T-helper 2 cell treated with Interferon-gamma antibody and Interleukin-4, amounts not matched to agents 5 μg/mL and 100 μg/mL, for 36 hours (primary cell): ENCODE measurements at regions not wholly inside any gene's neighbourhood (a gene's known extent, or its start where the extent isn't known, plus 50 kb on each side); places are given as distances from the start of the nearest gene placed in this dataset.

Source experiments
- DNase-seq: peaks from one replicate; pipeline ENCODE4 v3.0.0; 2021; ENCODE audit warnings: low spot score
- H3K27ac Mint-ChIP-seq: one replicate; pipeline ENCODE4 v1.8.0; 2021; ENCODE audit warnings: mild to moderate bottlenecking, mixed read lengths
- H3K27me3 Mint-ChIP-seq: one replicate; pipeline ENCODE4 v1.8.0; 2021; ENCODE audit warnings: low read depth, mixed read lengths
- H3K36me3 Mint-ChIP-seq: one replicate; pipeline ENCODE4 v1.8.0; 2021; ENCODE audit warnings: low read depth, mixed read lengths
- H3K4me1 Mint-ChIP-seq: one replicate; pipeline ENCODE4 v1.8.0; 2021; ENCODE audit warnings: low read depth, mixed read lengths
- H3K4me3 Mint-ChIP-seq: one replicate; pipeline ENCODE4 v1.8.0; 2022; ENCODE audit warnings: mild to moderate bottlenecking, moderate library complexity, mixed read lengths
- H3K9me3 Mint-ChIP-seq: one replicate; pipeline ENCODE4 v1.8.0; 2021; ENCODE audit warnings: mixed read lengths

DNA sequence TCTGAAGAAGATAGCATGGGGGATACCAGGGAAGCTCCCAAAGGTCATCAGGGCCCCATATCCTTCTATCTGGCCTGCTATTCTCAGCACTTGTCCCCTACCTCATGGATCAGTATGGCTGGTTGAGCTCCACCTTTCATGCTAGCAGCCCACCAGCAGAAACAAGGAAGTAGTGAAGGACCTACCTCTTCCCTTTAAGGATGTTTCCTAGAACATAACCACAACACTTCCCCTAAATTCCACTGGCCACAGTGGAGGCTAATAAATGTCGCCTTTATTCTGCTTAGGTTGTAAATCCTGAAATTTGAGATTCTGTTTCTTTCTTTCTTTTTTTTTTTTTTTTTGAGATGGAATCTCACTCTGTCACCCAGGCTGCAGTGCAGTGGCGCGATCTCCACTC lies 128.6 kb upstream of the PARP11 start:
- no peak overlapping the region for H3K4me3 Mint-ChIP-seq

GRCh38 chr12:4001031-4001430 lies 127.8 kb upstream of the PARP11 start:
- H3K36me3 Mint-ChIP-seq = no peaks in the 10 kb centered on the region
- H3K27me3 Mint-ChIP-seq = peaks cover 7% of the 10 kb centered on the region
- DNase-seq = no peak
- no peak overlapping the region for H3K27ac Mint-ChIP-seq
- H3K9me3 Mint-ChIP-seq = no peaks in the 10 kb centered on the region
- H3K4me3 Mint-ChIP-seq = no peak overlapping the region
- peaks cover 3% of the 10 kb centered on the region for H3K4me1 Mint-ChIP-seq

More for the DNA sequence above, 128.6 kb upstream of the PARP11 start:
- no peaks in the 10 kb centered on the region for H3K9me3 Mint-ChIP-seq
- no peak for DNase-seq
- H3K36me3 Mint-ChIP-seq = no peaks in the 10 kb centered on the region
- no peak overlapping the region for H3K27ac Mint-ChIP-seq
- peaks cover 3% of the 10 kb centered on the region for H3K4me1 Mint-ChIP-seq
- peaks cover 7% of the 10 kb centered on the region for H3K27me3 Mint-ChIP-seq

- peaks cover 3% of the 10 kb centered on the region for H3K4me1 Mint-ChIP-seq
- H3K27ac Mint-ChIP-seq = no peak overlapping the region
- H3K36me3 Mint-ChIP-seq = no peaks in the 10 kb centered on the region
- no peak for DNase-seq
- no peaks in the 10 kb centered on the region for H3K9me3 Mint-ChIP-seq
- H3K27me3 Mint-ChIP-seq = peaks cover 7% of the 10 kb centered on the region
- H3K4me3 Mint-ChIP-seq = no peak overlapping the region
Observed at GRCh38 chr12:3999904-4000303, 126.7 kb upstream of the PARP11 start.

DNA sequence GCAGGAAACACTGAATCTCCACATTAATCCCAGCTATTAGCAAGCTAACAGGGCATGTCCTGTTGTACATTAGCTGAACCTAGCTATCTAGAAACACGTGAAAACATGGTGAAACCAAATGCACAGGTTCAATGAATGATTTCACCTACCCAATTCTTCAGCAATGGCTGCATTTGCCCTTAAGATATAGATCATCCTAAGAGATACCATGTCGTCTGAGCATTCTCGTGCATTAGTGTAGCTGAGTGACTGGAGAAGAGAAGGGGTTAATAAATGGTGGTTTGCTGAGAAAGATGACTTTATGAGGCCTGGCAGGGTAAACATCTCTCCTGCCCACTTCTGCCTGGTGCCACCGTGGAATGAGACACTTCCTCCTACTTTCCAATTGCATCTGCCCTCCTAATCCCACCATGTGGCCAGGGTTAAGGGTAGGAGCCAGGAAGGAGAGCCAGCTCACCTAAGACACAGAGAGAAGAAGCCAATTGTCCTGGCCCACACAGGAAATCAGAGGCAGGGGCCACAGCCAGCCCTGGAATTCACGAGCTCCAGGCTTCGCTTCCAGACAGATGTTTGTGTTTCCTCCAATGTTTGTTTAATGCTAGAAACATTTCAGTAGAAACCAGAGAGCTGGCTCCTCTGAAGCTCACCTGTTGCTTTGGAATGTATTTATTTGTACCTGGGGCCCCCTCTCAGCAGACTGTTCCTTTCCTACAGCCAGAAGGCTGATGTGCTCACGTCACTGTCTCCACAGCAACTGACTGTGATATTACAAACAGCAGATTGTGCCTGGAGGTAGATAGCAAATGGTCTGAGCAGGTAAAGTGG lies 126.0 kb upstream of the PARP11 start:
- Mint-ChIP-seq H3K27me3 (peaks cover 3% of the 10 kb centered on the region), H3K36me3 (no peaks in the 10 kb centered on the region), H3K9me3 (no peaks in the 10 kb centered on the region), H3K27ac (no peak overlapping the region), H3K4me3 (no peak overlapping the region), H3K4me1 (peaks cover 3% of the 10 kb centered on the region)
- DNase-seq = no peak

GRCh38 chr12:3998397-3998796 lies 125.2 kb upstream of the PARP11 start:
- Mint-ChIP-seq H3K36me3 (no peaks in the 10 kb centered on the region), H3K9me3 (no peaks in the 10 kb centered on the region), H3K4me3 (no peak overlapping the region), H3K27me3 (peaks cover 7% of the 10 kb centered on the region), H3K27ac (no peak overlapping the region), H3K4me1 (peaks cover 3% of the 10 kb centered on the region)
- no peak for DNase-seq

- Mint-ChIP-seq H3K36me3 (no peaks in the 10 kb centered on the region), H3K27me3 (peaks cover 7% of the 10 kb centered on the region), H3K4me3 (no peak overlapping the region), H3K4me1 (peaks cover 2% of the 10 kb centered on the region), H3K27ac (no peak overlapping the region), H3K9me3 (no peaks in the 10 kb centered on the region)
- DNase-seq = no peak
Observed at GRCh38 chr12:3996322-3996721, 123.1 kb upstream of the PARP11 start.

DNA sequence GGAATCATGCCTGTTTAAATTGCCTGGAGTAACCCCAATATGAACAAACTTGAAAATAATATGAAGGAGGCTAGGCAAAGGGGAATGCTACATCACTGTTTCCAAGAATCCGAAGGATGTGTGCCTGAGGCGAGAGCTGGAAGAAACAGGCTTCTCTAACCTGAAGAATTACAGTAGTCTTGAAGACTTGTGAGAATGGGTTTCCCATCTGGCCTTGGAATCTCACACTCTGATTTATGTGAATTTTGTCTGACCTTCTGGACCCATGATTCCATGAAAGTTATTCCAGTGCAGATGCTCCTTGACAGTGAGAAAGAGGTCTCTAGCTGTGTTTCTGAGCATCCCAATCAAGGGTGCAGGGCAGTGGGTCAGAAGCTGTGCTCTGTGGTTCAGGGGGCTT lies 122.1 kb upstream of the PARP11 start:
- Mint-ChIP-seq H3K4me3 (no peak overlapping the region), H3K36me3 (no peaks in the 10 kb centered on the region), H3K27me3 (peaks cover 7% of the 10 kb centered on the region), H3K9me3 (no peaks in the 10 kb centered on the region), H3K4me1 (peaks cover 2% of the 10 kb centered on the region), H3K27ac (no peak overlapping the region)
- no peak for DNase-seq

DNA sequence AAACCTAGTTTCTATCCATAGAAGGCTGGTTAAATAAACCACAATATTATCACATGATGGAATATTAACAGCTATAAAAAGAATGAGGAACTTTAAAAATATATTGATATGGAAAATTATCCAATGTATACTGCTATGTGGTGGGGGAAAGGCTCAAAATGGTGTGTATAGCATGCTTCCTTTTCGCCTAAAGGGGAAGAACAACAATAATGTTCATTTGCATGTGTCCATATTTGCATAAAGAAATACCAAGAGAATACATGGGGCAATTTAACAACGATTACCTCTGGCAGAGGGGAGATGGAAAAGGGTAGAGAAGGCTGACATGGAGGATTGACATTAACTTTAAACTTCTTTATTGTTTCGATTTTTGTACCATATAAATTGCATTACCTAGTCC lies 121.3 kb upstream of the PARP11 start:
- DNase-seq = no peak
- Mint-ChIP-seq H3K27me3 (peaks cover 7% of the 10 kb centered on the region), H3K27ac (no peak overlapping the region), H3K36me3 (no peaks in the 10 kb centered on the region), H3K9me3 (no peaks in the 10 kb centered on the region), H3K4me3 (no peak overlapping the region), H3K4me1 (peaks cover 2% of the 10 kb centered on the region)

GRCh38 chr12:3992945-3993344 lies 119.7 kb upstream of the PARP11 start:
- H3K4me3 Mint-ChIP-seq = no peak overlapping the region
- no peak overlapping the region for H3K27ac Mint-ChIP-seq
- DNase-seq = no peak
- no peaks in the 10 kb centered on the region for H3K36me3 Mint-ChIP-seq
- H3K9me3 Mint-ChIP-seq = no peaks in the 10 kb centered on the region
- peaks cover 16% of the 10 kb centered on the region for H3K4me1 Mint-ChIP-seq
- peaks cover 6% of the 10 kb centered on the region for H3K27me3 Mint-ChIP-seq

DNA sequence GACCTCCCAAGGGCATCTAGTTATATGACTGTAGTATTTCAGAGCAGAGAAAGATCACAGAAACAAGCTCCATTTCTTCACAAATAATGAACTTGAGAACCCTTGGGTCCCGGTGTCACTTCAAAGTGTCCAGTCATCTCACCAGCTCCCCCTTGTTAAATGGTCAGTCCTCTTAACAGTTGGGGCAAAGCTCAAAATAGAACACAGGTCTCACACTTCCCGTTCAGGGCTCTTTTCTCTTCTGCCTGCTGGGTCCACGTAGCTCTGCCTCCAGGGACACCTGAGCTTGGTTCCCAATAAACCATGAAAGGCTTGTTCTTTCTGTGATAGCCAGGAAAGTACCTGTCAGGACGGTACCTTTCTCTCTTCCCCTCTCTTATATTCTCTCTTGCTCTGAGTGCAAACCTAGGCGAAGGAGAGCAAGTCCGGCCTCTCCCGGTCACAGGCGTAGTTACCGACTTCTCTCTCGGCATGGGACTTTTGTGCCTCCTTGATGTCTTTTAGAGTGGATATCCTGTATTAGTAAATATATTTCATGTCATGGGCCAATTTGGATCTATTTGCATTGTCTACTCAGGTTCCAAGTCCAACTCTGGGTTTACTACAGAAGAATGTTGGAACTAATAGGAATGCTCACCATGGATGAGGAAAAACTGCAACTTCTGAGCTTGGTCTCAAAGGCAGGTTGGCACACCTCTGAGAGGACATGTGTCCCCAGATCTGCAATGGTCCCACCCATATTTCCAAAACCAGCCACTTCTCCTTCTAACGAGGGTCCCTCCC lies 118.8 kb upstream of the PARP11 start:
- Mint-ChIP-seq H3K4me1 (peaks cover 15% of the 10 kb centered on the region), H3K27ac (no peak overlapping the region), H3K4me3 (no peak overlapping the region), H3K36me3 (no peaks in the 10 kb centered on the region), H3K9me3 (no peaks in the 10 kb centered on the region), H3K27me3 (peaks cover 6% of the 10 kb centered on the region)
- DNase-seq = no peak

- Mint-ChIP-seq H3K27ac (no peak overlapping the region), H3K4me1 (peaks cover 15% of the 10 kb centered on the region), H3K9me3 (no peaks in the 10 kb centered on the region), H3K36me3 (no peaks in the 10 kb centered on the region), H3K4me3 (no peak overlapping the region), H3K27me3 (peaks cover 6% of the 10 kb centered on the region)
- no peak for DNase-seq
Observed at GRCh38 chr12:3990501-3991280, 117.5 kb upstream of the PARP11 start.

DNA sequence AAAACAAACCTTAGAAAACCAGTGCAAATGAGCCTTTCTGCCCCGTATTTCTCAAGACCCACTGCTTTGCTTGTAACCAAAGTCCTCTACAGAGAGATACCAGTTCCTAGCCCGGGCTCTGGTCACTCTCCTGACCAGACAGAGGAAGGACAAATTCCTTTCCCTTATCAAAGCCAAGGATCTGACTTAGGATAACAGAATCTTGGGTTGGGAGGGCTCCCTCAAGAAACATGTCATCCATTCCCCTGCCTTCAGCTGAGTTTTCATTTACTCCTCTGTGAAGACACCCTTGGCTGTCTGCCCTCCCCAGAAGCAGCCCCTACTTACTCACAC lies 116.0 kb upstream of the PARP11 start:
- Mint-ChIP-seq H3K9me3 (no peaks in the 10 kb centered on the region), H3K36me3 (no peaks in the 10 kb centered on the region), H3K27me3 (peaks cover 6% of the 10 kb centered on the region), H3K4me3 (no peak overlapping the region), H3K27ac (peak overlapping the region; percentile 64), H3K4me1 (peaks cover 15% of the 10 kb centered on the region)
- DNase-seq = no peak

DNA sequence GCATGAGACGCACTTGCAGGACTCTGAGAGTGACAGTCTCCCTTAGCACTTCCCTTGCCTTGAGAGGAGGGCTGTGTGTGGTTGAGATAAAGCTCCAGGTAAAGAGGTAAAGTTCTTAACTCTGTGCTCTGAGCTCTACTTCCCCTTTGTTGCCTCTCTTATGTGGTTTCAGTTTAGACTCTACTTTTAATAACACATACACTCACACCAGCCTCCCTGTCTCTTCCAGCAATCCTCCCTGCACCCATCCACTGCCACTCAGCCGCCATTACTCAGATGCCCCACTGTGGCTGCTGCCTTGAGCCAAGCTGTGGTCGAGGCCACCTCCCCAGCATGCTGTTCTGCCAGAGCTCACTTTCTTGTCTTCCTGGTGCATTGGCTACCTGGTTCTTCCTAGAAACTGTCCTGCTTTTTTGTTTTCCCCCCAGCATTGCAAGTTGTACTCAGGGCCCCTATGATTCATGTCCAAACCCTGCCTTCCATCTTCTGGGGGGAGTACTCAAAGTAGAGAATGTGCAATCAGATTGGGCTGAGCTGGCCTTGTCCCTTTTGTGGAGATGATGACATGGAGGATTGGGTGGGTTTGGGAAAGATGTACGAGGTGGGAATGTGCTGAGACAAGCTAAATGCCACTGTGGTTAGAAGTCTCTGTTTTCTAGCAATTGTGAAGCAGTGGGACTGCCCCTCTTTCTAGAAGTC lies 115.5 kb upstream of the PARP11 start:
- Mint-ChIP-seq H3K4me3 (peak overlapping the region; percentile 20), H3K27me3 (peaks cover 4% of the 10 kb centered on the region), H3K36me3 (no peaks in the 10 kb centered on the region), H3K27ac (peak overlapping the region; percentile 64), H3K9me3 (no peaks in the 10 kb centered on the region), H3K4me1 (peaks cover 15% of the 10 kb centered on the region)
- DNase-seq = peak; percentile 28
